ENCODE measurements at regions not wholly inside any gene's neighbourhood (a gene's known extent, or its start where the extent isn't known, plus 50 kb on each side); places are given as distances from the start of the nearest gene placed in this dataset.
A peak's percentile ranks its signal among the peaks of the same experiment; 100 is the strongest.

DNA sequence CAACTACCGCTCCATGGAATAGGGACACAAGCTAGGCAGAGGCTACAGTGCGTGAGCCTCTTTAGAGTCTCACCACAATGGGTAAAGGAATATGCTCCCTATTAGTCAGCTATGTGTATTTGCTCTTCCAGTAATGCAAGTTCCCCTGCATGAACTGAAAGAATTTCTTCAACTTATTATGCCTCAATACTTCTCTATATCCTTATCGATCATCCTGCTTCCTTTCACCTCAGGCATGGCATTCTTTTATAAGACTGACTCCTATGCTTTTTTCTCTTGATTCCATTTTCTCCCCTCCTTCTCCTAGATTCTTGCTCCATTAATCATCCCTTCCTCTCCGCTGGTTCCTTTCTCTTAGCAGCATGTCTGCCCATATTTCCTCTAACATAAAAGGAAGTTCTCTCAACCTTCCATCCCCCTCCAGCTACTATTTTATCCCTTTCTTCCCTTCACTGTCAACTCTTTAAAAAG, 94.5 kb upstream of the CPM start:
- Histone ChIP-seq H3K27ac (ENCODE audit: low read depth, low read length) (peak overlapping the region; percentile 25), H3K4me2 (ENCODE audit: low read length) (peak overlapping the region; percentile 61), H3K36me3 (ENCODE audit: insufficient read depth, low read length) (no peaks in the 10 kb centered on the region), H4K20me1 (ENCODE audit: insufficient read depth, low read length) (no peaks in the 10 kb centered on the region), H3K4me1 (ENCODE audit: insufficient read depth, low read length) (peaks cover 31% of the 10 kb centered on the region), H3K9me3 (ENCODE audit: insufficient read depth, low read depth, low read length) (no peaks in the 10 kb centered on the region), H3K27me3 (ENCODE audit: insufficient read depth, low read length) (no peaks in the 10 kb centered on the region), H3K79me2 (ENCODE audit: insufficient read depth, low read length) (no peaks in the 10 kb centered on the region), H2AFZ (ENCODE audit: low read depth, low read length) (peak overlapping the region; percentile 48), H3K4me3 (ENCODE audit: insufficient read depth, low read depth, low read length) (no peak overlapping the region), H3K9ac (ENCODE audit: low read length) (no peak overlapping the region)
- Mint-ChIP-seq H3K27me3 (ENCODE audit: low read depth, unreplicated experiment) (no peaks in the 10 kb centered on the region), H3K9me3 (ENCODE audit: unreplicated experiment) (peaks cover 4% of the 10 kb centered on the region), H3K36me3 (ENCODE audit: low read depth, unreplicated experiment) (peaks cover 1% of the 10 kb centered on the region), H3K4me3 (ENCODE audit: unreplicated experiment) (peak overlapping the region; percentile 3), H3K27ac (ENCODE audit: unreplicated experiment) (peak overlapping the region; percentile 81), H3K4me1 (ENCODE audit: low read depth, unreplicated experiment) (peaks cover 32% of the 10 kb centered on the region)
- DNase-seq (ENCODE audit: low read depth) (peak; percentile 54), FAIRE-seq (peak; percentile 5)
- no peak for TF ChIP-seq EZH2 (IDR thresholded peaks at IDR 0.05; ENCODE audit: insufficient read depth, low read length)
- TF ChIP-seq, protein P1, sequence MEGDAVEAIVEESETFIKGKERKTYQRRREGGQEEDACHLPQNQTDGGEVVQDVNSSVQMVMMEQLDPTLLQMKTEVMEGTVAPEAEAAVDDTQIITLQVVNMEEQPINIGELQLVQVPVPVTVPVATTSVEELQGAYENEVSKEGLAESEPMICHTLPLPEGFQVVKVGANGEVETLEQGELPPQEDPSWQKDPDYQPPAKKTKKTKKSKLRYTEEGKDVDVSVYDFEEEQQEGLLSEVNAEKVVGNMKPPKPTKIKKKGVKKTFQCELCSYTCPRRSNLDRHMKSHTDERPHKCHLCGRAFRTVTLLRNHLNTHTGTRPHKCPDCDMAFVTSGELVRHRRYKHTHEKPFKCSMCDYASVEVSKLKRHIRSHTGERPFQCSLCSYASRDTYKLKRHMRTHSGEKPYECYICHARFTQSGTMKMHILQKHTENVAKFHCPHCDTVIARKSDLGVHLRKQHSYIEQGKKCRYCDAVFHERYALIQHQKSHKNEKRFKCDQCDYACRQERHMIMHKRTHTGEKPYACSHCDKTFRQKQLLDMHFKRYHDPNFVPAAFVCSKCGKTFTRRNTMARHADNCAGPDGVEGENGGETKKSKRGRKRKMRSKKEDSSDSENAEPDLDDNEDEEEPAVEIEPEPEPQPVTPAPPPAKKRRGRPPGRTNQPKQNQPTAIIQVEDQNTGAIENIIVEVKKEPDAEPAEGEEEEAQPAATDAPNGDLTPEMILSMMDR (IDR thresholded peaks at IDR 0.05; ENCODE audit: insufficient read depth, low read depth, low read length): no peak

DNA sequence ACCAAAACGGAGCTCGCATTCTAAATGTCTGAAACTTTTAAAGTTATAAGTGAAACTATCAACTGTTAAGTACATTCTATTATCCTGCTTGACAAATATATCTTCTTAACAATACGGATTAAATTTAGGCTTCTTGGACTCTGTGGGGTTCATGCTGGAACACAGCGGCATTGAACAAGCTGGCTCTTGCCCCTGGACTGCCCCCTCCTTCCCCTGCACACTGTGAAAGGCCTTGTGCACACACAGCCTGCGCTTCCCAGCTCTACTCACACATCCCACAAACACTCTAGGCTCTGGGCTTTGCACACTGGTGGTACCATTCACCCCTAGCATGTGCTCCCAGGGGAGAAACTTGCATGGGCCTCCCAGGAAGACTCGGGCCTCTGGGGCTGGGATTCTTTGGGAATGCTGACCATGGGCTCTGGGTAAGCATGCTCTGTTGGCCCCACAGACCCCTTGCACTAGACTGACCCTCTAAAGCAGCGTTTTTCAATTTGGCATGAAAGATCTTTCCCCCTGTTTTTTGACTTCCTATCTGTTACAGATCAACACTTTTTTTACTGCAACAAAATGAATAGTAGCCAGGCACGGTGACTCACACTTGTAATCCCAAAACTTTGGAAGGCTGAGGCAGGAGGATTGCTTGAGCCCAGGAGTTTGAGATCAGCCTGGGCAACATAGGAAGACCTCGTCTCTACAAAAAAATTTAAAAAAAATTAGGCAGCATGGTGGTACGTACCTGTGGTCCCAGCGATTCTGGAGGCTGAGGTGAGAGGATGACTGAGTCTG, 96.2 kb upstream of the CPM start:
- Histone ChIP-seq H3K9me3 (ENCODE audit: insufficient read depth, low read depth, low read length) (no peaks in the 10 kb centered on the region), H4K20me1 (ENCODE audit: insufficient read depth, low read length) (no peaks in the 10 kb centered on the region), H3K4me3 (ENCODE audit: insufficient read depth, low read depth, low read length) (no peak overlapping the region), H3K4me1 (ENCODE audit: insufficient read depth, low read length) (peaks cover 27% of the 10 kb centered on the region), H3K79me2 (ENCODE audit: insufficient read depth, low read length) (no peaks in the 10 kb centered on the region), H3K27ac (ENCODE audit: low read depth, low read length) (no peak overlapping the region), H3K27me3 (ENCODE audit: insufficient read depth, low read length) (no peaks in the 10 kb centered on the region), H3K9ac (ENCODE audit: low read length) (no peak overlapping the region), H3K4me2 (ENCODE audit: low read length) (no peak overlapping the region), H3K36me3 (ENCODE audit: insufficient read depth, low read length) (no peaks in the 10 kb centered on the region), H2AFZ (ENCODE audit: low read depth, low read length) (no peak overlapping the region)
- TF ChIP-seq, protein P1 (IDR thresholded peaks at IDR 0.05; ENCODE audit: insufficient read depth, low read depth, low read length): no peak
- TF ChIP-seq EZH2 (IDR thresholded peaks at IDR 0.05; ENCODE audit: insufficient read depth, low read length): no peak
- Mint-ChIP-seq H3K27ac (ENCODE audit: unreplicated experiment) (peak overlapping the region; percentile 38), H3K27me3 (ENCODE audit: low read depth, unreplicated experiment) (no peaks in the 10 kb centered on the region), H3K9me3 (ENCODE audit: unreplicated experiment) (peaks cover 4% of the 10 kb centered on the region), H3K36me3 (ENCODE audit: low read depth, unreplicated experiment) (no peaks in the 10 kb centered on the region), H3K4me1 (ENCODE audit: low read depth, unreplicated experiment) (peaks cover 28% of the 10 kb centered on the region), H3K4me3 (ENCODE audit: unreplicated experiment) (no peak overlapping the region)
- no peak for FAIRE-seq
- no peak for DNase-seq (ENCODE audit: low read depth)

DNA sequence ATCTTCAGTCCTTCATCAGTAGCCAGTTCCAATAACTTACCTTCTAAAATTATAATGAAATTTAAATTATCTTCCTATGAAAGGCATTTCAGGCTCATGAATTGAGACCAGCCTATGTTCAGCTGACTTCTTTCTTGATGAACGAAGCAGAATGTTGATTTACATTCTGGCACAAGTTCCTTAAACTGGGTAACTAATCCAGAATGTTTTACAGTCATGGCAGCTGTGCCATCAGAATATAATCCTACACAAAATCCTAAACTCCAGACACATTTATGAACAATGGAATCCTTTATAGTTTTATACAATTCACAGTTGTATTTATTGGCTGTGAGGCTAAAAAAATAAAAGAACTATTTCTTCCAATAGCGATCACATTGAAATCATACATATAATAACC, 97.3 kb upstream of the CPM start:
- no peak overlapping the region for H3K27ac Mint-ChIP-seq (ENCODE audit: unreplicated experiment)
- no peaks in the 10 kb centered on the region for H3K27me3 Mint-ChIP-seq (ENCODE audit: low read depth, unreplicated experiment)
- TF ChIP-seq, protein P1 (IDR thresholded peaks at IDR 0.05; ENCODE audit: insufficient read depth, low read depth, low read length): no peak
- no peak for TF ChIP-seq EZH2 (IDR thresholded peaks at IDR 0.05; ENCODE audit: insufficient read depth, low read length)
- DNase-seq (ENCODE audit: low read depth) (no peak), FAIRE-seq (no peak)
- Histone ChIP-seq H3K36me3 (ENCODE audit: insufficient read depth, low read length) (no peaks in the 10 kb centered on the region), H3K27ac (ENCODE audit: low read depth, low read length) (no peak overlapping the region), H3K27me3 (ENCODE audit: insufficient read depth, low read length) (no peaks in the 10 kb centered on the region), H3K9me3 (ENCODE audit: insufficient read depth, low read depth, low read length) (no peaks in the 10 kb centered on the region), H3K4me1 (ENCODE audit: insufficient read depth, low read length) (peaks cover 17% of the 10 kb centered on the region), H2AFZ (ENCODE audit: low read depth, low read length) (no peak overlapping the region), H4K20me1 (ENCODE audit: insufficient read depth, low read length) (no peaks in the 10 kb centered on the region), H3K4me3 (ENCODE audit: insufficient read depth, low read depth, low read length) (no peak overlapping the region), H3K79me2 (ENCODE audit: insufficient read depth, low read length) (no peaks in the 10 kb centered on the region), H3K9ac (ENCODE audit: low read length) (no peak overlapping the region), H3K4me2 (ENCODE audit: low read length) (no peak overlapping the region)
- peaks cover 4% of the 10 kb centered on the region for H3K9me3 Mint-ChIP-seq (ENCODE audit: unreplicated experiment)
- H3K4me3 Mint-ChIP-seq (ENCODE audit: unreplicated experiment): no peak overlapping the region
- peaks cover 24% of the 10 kb centered on the region for H3K4me1 Mint-ChIP-seq (ENCODE audit: low read depth, unreplicated experiment)
- no peaks in the 10 kb centered on the region for H3K36me3 Mint-ChIP-seq (ENCODE audit: low read depth, unreplicated experiment)
